GM12872 (cell line): ENCODE measurements at regions not wholly inside any gene's neighbourhood (a gene's known extent, or its start where the extent isn't known, plus 50 kb on each side); places are given as distances from the start of the nearest gene placed in this dataset.

ENCODE experiments used
- CTCF ChIP-seq: IDR thresholded peaks from 3 replicates; pipeline ENCODE4 v1.5.1; 2011; ENCODE audit warnings: low read depth, mild to moderate bottlenecking, low read length, moderate library complexity; ENCODE audit not compliant: insufficient read depth

- TF ChIP-seq CTCF, result no peak
These were observed 54.7 kb downstream of the GLUD2 start for GRCh38 chrX:121102101-121102500.

- no peak for TF ChIP-seq CTCF
These were observed 56.0 kb downstream of the GLUD2 start for GRCh38 chrX:121103381-121103780.

- no peak for TF ChIP-seq CTCF
These were observed 59.2 kb downstream of the GLUD2 start for GRCh38 chrX:121106484-121107235.

GRCh38 chrX:121109986-121110385 lies 62.6 kb downstream of the GLUD2 start:
- TF ChIP-seq CTCF, result no peak

GRCh38 chrX:121110536-121110935 lies 63.1 kb downstream of the GLUD2 start:
- TF ChIP-seq CTCF, result no peak

GRCh38 chrX:121114691-121115090 lies 67.3 kb downstream of the GLUD2 start:
- no peak for TF ChIP-seq CTCF

GRCh38 chrX:121120690-121121605 lies 73.5 kb downstream of the GLUD2 start:
- no peak for TF ChIP-seq CTCF
